IMR-90 (cell line): ENCODE measurements at regions not wholly inside any gene's neighbourhood (a gene's known extent, or its start where the extent isn't known, plus 50 kb on each side); places are given as distances from the start of the nearest gene placed in this dataset.

Source experiments
- ATAC-seq: fragments of 200-7000 bp; cut with Tn5 transposase; 2 replicates; pipeline ENCODE4 v1.9.1; 2020; ENCODE audit warnings: low read depth, mild to moderate bottlenecking, moderate library complexity
- BruUV-seq: library from RNA; stranded (reverse); fragments of 400-500 nt; replicated peaks from 2 replicates; lab custom pipeline; 2021; lab: Mats Ljungman, UMichigan
- CTCF ChIA-PET: fragments of 300-600 bp; formaldehyde crosslinking; extraction: SDS; loops from one replicate; lab custom pipeline; 2021; ENCODE audit warnings: antibody characterized with exemption; lab: Yijun Ruan, JAX
- POLR2A ChIA-PET: fragments of 300-600 bp; sonication (Branson Sonifier 250); formaldehyde crosslinking; loops from one replicate; lab custom pipeline; 2022; ENCODE audit warnings: antibody characterized with exemption; ENCODE audit not compliant: unreplicated experiment; lab: Charles Lee
- DNase-seq: peaks from one replicate; pipeline ENCODE4 v3.0.0; 2013
- H2AFZ ChIP-seq: replicated peaks from 2 replicates; pipeline ENCODE3; 2013; ENCODE audit warnings: low read length, mild to moderate bottlenecking; ENCODE audit not compliant: poor library complexity
- H2AK5ac ChIP-seq: 2 replicates; pipeline ENCODE4 v1.6.1; 2013; ENCODE audit warnings: low read depth, low read length, inconsistent platforms
- H2AK9ac ChIP-seq: replicated peaks from 2 replicates; pipeline ENCODE3; 2013; ENCODE audit warnings: mild to moderate bottlenecking, low read depth, low read length, moderate library complexity; ENCODE audit not compliant: poor library complexity
- H2BK120ac ChIP-seq: 2 replicates; pipeline ENCODE4 v1.6.1; 2013; ENCODE audit warnings: low read depth, low read length, inconsistent platforms
- H2BK15ac ChIP-seq: 3 replicates; pipeline ENCODE4 v1.6.1; 2013; ENCODE audit warnings: low read depth, low read length, inconsistent platforms
- H2BK20ac ChIP-seq: 2 replicates; pipeline ENCODE4 v1.6.1; 2013; ENCODE audit warnings: low read depth, mild to moderate bottlenecking, inconsistent platforms, low read length, moderate library complexity
- H2BK5ac ChIP-seq: 2 replicates; pipeline ENCODE4 v1.6.1; 2013; ENCODE audit warnings: mild to moderate bottlenecking, low read depth, low read length, inconsistent platforms; ENCODE audit not compliant: poor library complexity, severe bottlenecking
- H3K14ac ChIP-seq: replicated peaks from 2 replicates; pipeline ENCODE4 v1.6.1; 2013; ENCODE audit warnings: low read depth, low read length, inconsistent platforms
- H3K18ac ChIP-seq: 2 replicates; pipeline ENCODE4 v1.6.1; 2013; ENCODE audit warnings: low read depth, low read length, control low read depth
- H3K23ac ChIP-seq: 2 replicates; pipeline ENCODE4 v1.6.1; 2013; ENCODE audit warnings: low read depth, low read length, inconsistent platforms
- H3K27ac ChIP-seq: 2 replicates; pipeline ENCODE4 v1.5.1; 2013; ENCODE audit warnings: mild to moderate bottlenecking, control low read depth, low read length; ENCODE audit not compliant: insufficient read depth
- H3K27me3 ChIP-seq: 2 replicates; pipeline ENCODE4 v1.6.1; 2013; ENCODE audit warnings: low read length; ENCODE audit not compliant: control insufficient read depth, insufficient read depth
- H3K36me3 ChIP-seq: 2 replicates; pipeline ENCODE4 v1.6.1; 2013; ENCODE audit warnings: low read length, mixed read lengths; ENCODE audit not compliant: control insufficient read depth, insufficient read depth
- H3K4ac ChIP-seq: 2 replicates; pipeline ENCODE4 v1.6.1; 2013; ENCODE audit warnings: low read depth, low read length, inconsistent platforms
- H3K4me1 ChIP-seq: 2 replicates; pipeline ENCODE4 v1.6.1; 2013; ENCODE audit warnings: low read length, mixed read lengths; ENCODE audit not compliant: control insufficient read depth, insufficient read depth
- H3K4me2 ChIP-seq: 2 replicates; pipeline ENCODE4 v1.6.1; 2013; ENCODE audit warnings: low read depth, mild to moderate bottlenecking, control low read depth, low read length, moderate library complexity
- H3K4me3 ChIP-seq: 2 replicates; pipeline ENCODE4 v1.5.1; 2013; ENCODE audit warnings: low read depth, mild to moderate bottlenecking, control low read depth, low read length, moderate library complexity; ENCODE audit not compliant: insufficient read depth
- H3K56ac ChIP-seq: 2 replicates; pipeline ENCODE4 v1.6.1; 2013; ENCODE audit warnings: low read length, inconsistent platforms; ENCODE audit not compliant: insufficient read depth; ENCODE audit errors: extremely low read depth
- H3K79me1 ChIP-seq, 2 experiments: 2 replicates each; pipeline ENCODE4 v1.6.1; 2013; ENCODE audit warnings: low read length in 2 of 2, inconsistent platforms in 1 of 2, low read depth in 1 of 2
- H3K9ac ChIP-seq: 2 replicates; pipeline ENCODE4 v1.6.1; 2013; ENCODE audit warnings: low read depth, low read length, control low read depth
- H3K9me1 ChIP-seq: 2 replicates; pipeline ENCODE4 v1.6.1; 2013; ENCODE audit warnings: low read length, inconsistent platforms; ENCODE audit not compliant: insufficient read depth
- H3K9me3 ChIP-seq: 2 replicates; pipeline ENCODE4 v1.6.1; 2013; ENCODE audit warnings: low read length; ENCODE audit not compliant: control insufficient read depth, insufficient read depth
- H4K20me1 ChIP-seq: 2 replicates; pipeline ENCODE4 v1.6.1; 2013; ENCODE audit warnings: low read length, inconsistent platforms; ENCODE audit not compliant: insufficient read depth
- H4K5ac ChIP-seq: 2 replicates; pipeline ENCODE4 v1.6.1; 2013; ENCODE audit warnings: mild to moderate bottlenecking, low read depth, low read length, control low read depth
- H4K8ac ChIP-seq, 2 experiments: 2 replicates each; pipeline ENCODE4 v1.6.1; 2013; ENCODE audit warnings: low read depth in 2 of 2, low read length in 2 of 2, control low read depth in 1 of 2, inconsistent platforms in 1 of 2
- H4K91ac ChIP-seq: 2 replicates; pipeline ENCODE4 v1.6.1; 2013; ENCODE audit warnings: low read depth, low read length, inconsistent platforms; ENCODE audit not compliant: insufficient read depth
- CEBPB ChIP-seq: IDR thresholded peaks from 2 replicates; pipeline ENCODE4 v1.6.1; 2012; ENCODE audit warnings: low read depth, low read length, improper control_type of control experiment
- CTCF ChIP-seq: conservative IDR thresholded peaks from 2 replicates; pipeline ENCODE4 v1.5.1; 2012; ENCODE audit warnings: mild to moderate bottlenecking, low read depth, low read length, improper control_type of control experiment
- POLR2A ChIP-seq: IDR thresholded peaks from 2 replicates; pipeline ENCODE4 v1.6.1; 2012; ENCODE audit warnings: mild to moderate bottlenecking, low read depth, low read length
- WGBS, 2 experiments: methylation state at CpG; one replicate each; pipeline versions ENCODE4 v1.1.5 to v1.1.7; 2013; ENCODE audit warnings: missing lambda C conversion rate in 2 of 2; ENCODE audit not compliant: insufficient read length in 1 of 2; ENCODE audit errors: extremely low coverage in 2 of 2; 5-methylcytosine and 5-hydroxymethylcytosine counted together
- dilution Hi-C: fragments of 300-500 bp; cut with HindIII; formaldehyde crosslinking; loops from one replicate; pipeline ENCODE4 v1.14.3; 2018; ENCODE audit warnings: low sequenced_read_pairs; ENCODE audit not compliant: unreplicated experiment
- in situ Hi-C: fragments of 300-500 bp; cut with MboI; formaldehyde crosslinking; loops from 3 replicates; pipeline ENCODE4 v1.14.3; 2019; ENCODE audit warnings: low sequenced_read_pairs, inconsistent platforms, mixed read lengths
- intact Hi-C: fragments of 100-400 bp; cut with micrococcal nuclease; formaldehyde crosslinking; loops from 2 replicates; pipeline ENCODE4 v1.10.0; 2022

- Histone ChIP-seq H2BK20ac (peak overlapping the region; percentile 63), H4K5ac (peak overlapping the region; percentile 99), H3K18ac (peak overlapping the region; percentile 100), H2BK15ac (peak overlapping the region; percentile 37; the same call in 2 of the 3 replicates), H3K27me3 (no peaks in the 10 kb centered on the region), H3K56ac (no peak overlapping the region), H2AFZ (no peak overlapping the region), H3K4me2 (peak overlapping the region; percentile 81), H2AK5ac (0 out of 2 replicates have a peak overlapping the region, but pooled peaks have one; percentile 29), H4K20me1 (no peaks in the 10 kb centered on the region), H3K79me1 (no peaks in the 10 kb centered on the region), H3K23ac (peak overlapping the region; percentile 54; the same call in 1 of the 2 replicates), H3K9me1 (peaks cover 4% of the 10 kb centered on the region; the same call in 1 of the 2 replicates), H2BK5ac (peak overlapping the region; percentile 95), H3K4me1 (peaks cover 12% of the 10 kb centered on the region), H4K91ac (peak overlapping the region; percentile 75), H3K36me3 (no peaks in the 10 kb centered on the region), H3K9me3 (0 out of 2 replicates have a peak, but pooled peaks cover 3% of the 10 kb centered on the region), H4K8ac (peak overlapping the region; percentile 17 to 50; a peak in 3 of 4 replicates), H2BK120ac (peak overlapping the region; percentile 58), H3K4me3 (no peak overlapping the region), H2AK9ac (no peak overlapping the region), H3K4ac (peak overlapping the region; percentile 76; the same call in 1 of the 2 replicates), H3K14ac (peak overlapping the region; percentile 59), H3K9ac (no peak overlapping the region), H3K27ac (peak overlapping the region; percentile 61; the same call in 1 of the 2 replicates)
- no TSS peak for BruUV-seq
- intact Hi-C loops = no loop called here
- CTCF ChIA-PET = no interaction called here
- WGBS, 2 experiments = 0% methylated on average over 1 of the region's 1 CpG; no CpG with 5 or more reads in 1 of the 2 experiments
- peak; percentile 91 for DNase-seq
- no peak for TF ChIP-seq CTCF
- TF ChIP-seq POLR2A = no peak
- peak; percentile 12; the same call in 1 of the 2 replicates for TF ChIP-seq CEBPB
- dilution Hi-C loops = no loop called here
- ATAC-seq = peak; percentile 79
- POLR2A ChIA-PET = no interaction called here
- in situ Hi-C loops = no loop called here
Observed at GRCh38 chr4:123825596-123826291, 429.1 kb downstream of the SPRY1 start.
